Ishikawa (cell line): ENCODE measurements at regions not wholly inside any gene's neighbourhood (a gene's known extent, or its start where the extent isn't known, plus 50 kb on each side); places are given as distances from the start of the nearest gene placed in this dataset.

Experiments
- CEBPB ChIP-seq: IDR thresholded peaks from 2 replicates; pipeline ENCODE4 v1.6.1; 2012
- CREB1 ChIP-seq: IDR thresholded peaks from 2 replicates; pipeline ENCODE4 v1.6.1; 2012; ENCODE audit warnings: low read depth
- EGR1 ChIP-seq: IDR thresholded peaks from 2 replicates; pipeline ENCODE4 v1.6.1; 2012
- EP300 ChIP-seq: IDR thresholded peaks from 2 replicates; pipeline ENCODE4 v1.6.1; 2012; ENCODE audit warnings: borderline replicate concordance
- FOXM1 ChIP-seq: IDR thresholded peaks from 2 replicates; pipeline ENCODE4 v1.6.1; 2012; ENCODE audit warnings: low read depth, borderline replicate concordance
- MAX ChIP-seq: IDR thresholded peaks from 2 replicates; pipeline ENCODE4 v1.6.1; 2012
- NFIC ChIP-seq: IDR thresholded peaks from 2 replicates; pipeline ENCODE4 v1.6.1; 2012
- RAD21 ChIP-seq: IDR thresholded peaks from 2 replicates; pipeline ENCODE4 v1.6.1; 2012; ENCODE audit warnings: low read depth
- REST ChIP-seq: IDR thresholded peaks from 2 replicates; pipeline ENCODE4 v1.6.1; 2012; ENCODE audit warnings: low read depth, mild to moderate bottlenecking
- TAF1 ChIP-seq: IDR thresholded peaks from 2 replicates; pipeline ENCODE4 v1.6.1; 2012; ENCODE audit warnings: low read depth, mild to moderate bottlenecking
- TCF12 ChIP-seq: IDR thresholded peaks from 2 replicates; pipeline ENCODE4 v1.6.1; 2012; ENCODE audit warnings: low read depth
- TEAD4 ChIP-seq: IDR thresholded peaks from 2 replicates; pipeline ENCODE4 v1.6.1; 2012
- USF1 ChIP-seq: IDR thresholded peaks from 2 replicates; pipeline ENCODE4 v1.6.1; 2012
- YY1 ChIP-seq: IDR thresholded peaks from 2 replicates; pipeline ENCODE4 v1.6.1; 2012; ENCODE audit warnings: low read depth
- ZBTB7A ChIP-seq: IDR thresholded peaks from 2 replicates; pipeline ENCODE4 v1.6.1; 2012; ENCODE audit warnings: low read depth

GRCh38 chr3:187507905-187508304, 139.7 kb downstream of the RTP4 start:
- TF ChIP-seq TEAD4, result no peak
- TF ChIP-seq TCF12, result no peak
- no peak for TF ChIP-seq RAD21
- no peak for TF ChIP-seq NFIC
- TF ChIP-seq EGR1, result no peak
- TF ChIP-seq EP300, result no peak
- no peak for TF ChIP-seq YY1
- no peak for TF ChIP-seq FOXM1
- TF ChIP-seq USF1, result no peak
- no peak for TF ChIP-seq CREB1
- TF ChIP-seq MAX, result no peak
- no peak for TF ChIP-seq REST
- no peak for TF ChIP-seq ZBTB7A
- TF ChIP-seq CEBPB, result no peak
- no peak for TF ChIP-seq TAF1

GRCh38 chr3:187507266-187507665, 139.1 kb downstream of the RTP4 start:
- TF ChIP-seq ZBTB7A (no peak), USF1 (no peak), TEAD4 (no peak), CREB1 (no peak)

- no peak for TF ChIP-seq CEBPB
Observed at GRCh38 chr3:187504435-187504834, 136.2 kb downstream of the RTP4 start.

GRCh38 chr3:187498211-187498724, 130.1 kb downstream of the RTP4 start:
- no peak for TF ChIP-seq USF1
- no peak for TF ChIP-seq NFIC
- TF ChIP-seq TAF1, result no peak
- TF ChIP-seq EGR1, result no peak
- no peak for TF ChIP-seq FOXM1
- TF ChIP-seq YY1, result no peak
- TF ChIP-seq TCF12, result no peak
- TF ChIP-seq EP300, result no peak
- no peak for TF ChIP-seq ZBTB7A
- TF ChIP-seq TEAD4, result no peak
- TF ChIP-seq CREB1, result no peak
- no peak for TF ChIP-seq RAD21
- TF ChIP-seq CEBPB, result no peak
- no peak for TF ChIP-seq MAX
- no peak for TF ChIP-seq REST

GRCh38 chr3:187497052-187497451, 128.9 kb downstream of the RTP4 start:
- no peak for TF ChIP-seq USF1
- no peak for TF ChIP-seq YY1
- TF ChIP-seq MAX, result no peak
- TF ChIP-seq RAD21, result no peak

GRCh38 chr3:187491371-187491770, 123.2 kb downstream of the RTP4 start:
- TF ChIP-seq EP300 (no peak), EGR1 (no peak), FOXM1 (no peak), TEAD4 (no peak), CEBPB (no peak), REST (no peak), CREB1 (no peak), NFIC (no peak)
